Endothelial cell of umbilical vein (primary cell): ENCODE measurements at regions not wholly inside any gene's neighbourhood (a gene's known extent, or its start where the extent isn't known, plus 50 kb on each side); places are given as distances from the start of the nearest gene placed in this dataset.
A peak's percentile ranks its signal among the peaks of the same experiment; 100 is the strongest.

Source experiments
- BruUV-seq: library from RNA; stranded (reverse); fragments of 400-500 nt; replicated peaks from 2 replicates; lab custom pipeline; 2021; lab: Mats Ljungman, UMichigan
- CTCF ChIA-PET: fragments of 300-600, 350-600 bp; sonication (Branson Sonifier 250); formaldehyde crosslinking; loops from one replicate; lab custom pipeline; 2021; ENCODE audit warnings: antibody characterized with exemption, inconsistent platforms; lab: Charles Lee
- POLR2A ChIA-PET: fragments of 300-600, 350-600 bp; sonication (Branson Sonifier 250); formaldehyde crosslinking; loops from one replicate; lab custom pipeline; 2021; ENCODE audit warnings: antibody characterized with exemption, inconsistent platforms; lab: Charles Lee
- DNase-seq: peaks from one replicate; pipeline ENCODE4 v3.0.0-alpha.2; 2011; ENCODE audit warnings: low read depth, low spot score
- FAIRE-seq: peaks from 2 replicates; lab custom pipeline; 2011; peaks lifted over from hg19 to GRCh38; lab: Jason Lieb, UNC
- H2AFZ ChIP-seq: 2 replicates; pipeline ENCODE4 v1.6.0; 2012; ENCODE audit warnings: low read depth, low read length, control low read depth, inconsistent platforms
- H3K27ac ChIP-seq: 2 replicates; pipeline ENCODE4 v1.5.1; 2011; ENCODE audit warnings: low read depth, mild to moderate bottlenecking, control low read depth, low read length, moderate library complexity; ENCODE audit not compliant: insufficient read depth
- H3K27me3 ChIP-seq, 2 experiments: 2 replicates each; pipeline versions ENCODE4 v1.6.0 to v1.6.1; 2011; ENCODE audit warnings: low read length in 2 of 2, mixed read lengths in 1 of 2; ENCODE audit not compliant: control insufficient read depth in 2 of 2, insufficient read depth in 2 of 2
- H3K36me3 ChIP-seq, 2 experiments: 2 replicates in 1 of 2; 3 replicates in 1 of 2; pipeline ENCODE4 v1.5.1; 2011; ENCODE audit warnings: low read length in 2 of 2, mild to moderate bottlenecking in 1 of 2, moderate library complexity in 1 of 2; ENCODE audit not compliant: control insufficient read depth in 2 of 2, insufficient read depth in 2 of 2; ENCODE audit errors: extremely low read depth in 1 of 2
- H3K4me1 ChIP-seq: 3 replicates; pipeline ENCODE4 v1.5.1; 2011; ENCODE audit warnings: mild to moderate bottlenecking, low read length; ENCODE audit not compliant: control insufficient read depth, insufficient read depth; ENCODE audit errors: extremely low read depth
- H3K4me2 ChIP-seq: 2 replicates; pipeline ENCODE4 v1.6.1; 2011; ENCODE audit warnings: low read length, control low read depth, mixed read lengths; ENCODE audit not compliant: insufficient read depth
- H3K4me3 ChIP-seq, 3 experiments: fragments of 200-600 bp in 1 of 3; sonication (generic), shearing (Covaris generic) in 1 of 3; replicated peaks in 1 of 3; 2 replicates each; pipeline ENCODE4 v1.5.1; 2011 to 2016; ENCODE audit warnings: control low read depth in 3 of 3, low read length in 3 of 3, mild to moderate bottlenecking in 2 of 3, inconsistent platforms in 1 of 3, low read depth in 1 of 3, moderate library complexity in 1 of 3; ENCODE audit not compliant: insufficient read depth in 1 of 3
- H3K79me2 ChIP-seq: 2 replicates; pipeline ENCODE4 v1.6.0; 2012; ENCODE audit warnings: low read length, inconsistent platforms; ENCODE audit not compliant: control insufficient read depth, insufficient read depth
- H3K9ac ChIP-seq: replicated peaks from 2 replicates; pipeline ENCODE3; 2011; ENCODE audit warnings: low read length, control low read depth; ENCODE audit not compliant: insufficient read depth; ENCODE audit errors: extremely low read depth
- H3K9me1 ChIP-seq: replicated peaks from 3 replicates; pipeline ENCODE4 v1.6.0; 2011; ENCODE audit warnings: mild to moderate bottlenecking, low read length; ENCODE audit not compliant: control insufficient read depth, insufficient read depth; ENCODE audit errors: extremely low read depth
- H3K9me3 ChIP-seq: replicated peaks from 2 replicates; pipeline ENCODE4 v1.5.1; 2012; ENCODE audit warnings: low read length, inconsistent platforms; ENCODE audit not compliant: control insufficient read depth, insufficient read depth
- H4K20me1 ChIP-seq: replicated peaks from 2 replicates; pipeline ENCODE3; 2011; ENCODE audit warnings: mild to moderate bottlenecking, low read length; ENCODE audit not compliant: control insufficient read depth, insufficient read depth; ENCODE audit errors: extremely low read depth
- EZH2 ChIP-seq: IDR thresholded peaks from 2 replicates; pipeline ENCODE4 v1.6.1; 2012; ENCODE audit warnings: borderline replicate concordance, low read depth, mild to moderate bottlenecking, moderate library complexity, low read length, inconsistent platforms; ENCODE audit not compliant: severe bottlenecking
- FOS ChIP-seq: IDR thresholded peaks from 2 replicates; pipeline ENCODE4 v1.6.1; 2011; ENCODE audit warnings: mild to moderate bottlenecking, low read length, moderate library complexity, borderline replicate concordance; ENCODE audit not compliant: insufficient read depth
- GATA2 ChIP-seq: IDR thresholded peaks from 2 replicates; pipeline ENCODE4 v1.7.0; 2011; ENCODE audit warnings: low read depth, mild to moderate bottlenecking, moderate library complexity, mixed read lengths, low read length; ENCODE audit not compliant: insufficient read length, insufficient read depth
- JUN ChIP-seq: IDR thresholded peaks from 2 replicates; pipeline ENCODE4 v1.6.1; 2011; ENCODE audit warnings: borderline replicate concordance, low read depth; ENCODE audit not compliant: insufficient read length, insufficient read depth
- MYC ChIP-seq: IDR thresholded peaks from one replicate; pipeline ENCODE4 v1.6.1; 2011; ENCODE audit warnings: mild to moderate bottlenecking, low read depth, low read length
- POLR2A ChIP-seq: IDR thresholded peaks from 2 replicates; pipeline ENCODE4 v1.6.1; 2012; ENCODE audit warnings: low read depth, mild to moderate bottlenecking, control low read depth, low read length
- POLR2AphosphoS5 ChIP-seq: IDR thresholded peaks from 2 replicates; pipeline ENCODE4 v1.6.1; 2012; ENCODE audit warnings: low read depth, mild to moderate bottlenecking, control low read depth, low read length, moderate library complexity; ENCODE audit not compliant: insufficient read depth
- dilution Hi-C: fragments of 300-500 bp; cut with MboI; formaldehyde crosslinking; loops from one replicate; pipeline ENCODE4 v1.15.0; 2019; ENCODE audit warnings: low sequenced_read_pairs; ENCODE audit not compliant: extremely low pct_ligation_motif_present
- intact Hi-C: fragments of 100-400 bp; cut with micrococcal nuclease; formaldehyde crosslinking; loops from one replicate; pipeline ENCODE4 v1.10.0; 2022
- TF ChIP-seq, protein P1 (sequence below): IDR thresholded peaks from 2 replicates; pipeline ENCODE4 v1.6.1; 2011; ENCODE audit not compliant: insufficient read depth, insufficient read length
- TF ChIP-seq, protein P2 (sequence below), 2 donors: IDR thresholded peaks; 1 replicate in 1 of 2; 2 replicates in 1 of 2; pipeline ENCODE4 v1.5.1; 2011; ENCODE audit warnings: low read length in 2 of 2, mild to moderate bottlenecking in 2 of 2, moderate library complexity in 2 of 2, control low read depth in 1 of 2, inconsistent platforms in 1 of 2, low read depth in 1 of 2; ENCODE audit not compliant: insufficient read depth in 1 of 2; ENCODE audit errors: extremely low read depth in 1 of 2

- no peak for FAIRE-seq
- Histone ChIP-seq H3K4me3 (no peak overlapping the region), H3K27ac (no peak overlapping the region), H2AFZ (no peak overlapping the region), H3K79me2 (no peaks in the 10 kb centered on the region), H3K4me1 (peaks cover 37% of the 10 kb centered on the region), H4K20me1 (no peaks in the 10 kb centered on the region), H3K9me1 (no peaks in the 10 kb centered on the region), H3K9me3 (no peaks in the 10 kb centered on the region), H3K36me3 (no peaks in the 10 kb centered on the region), H3K4me2 (no peak overlapping the region), H3K9ac (no peak overlapping the region), H3K27me3 (no peaks in the 10 kb centered on the region)
- no peak for TF ChIP-seq JUN
- no peak for TF ChIP-seq GATA2
- no peak for TF ChIP-seq MYC
- ChIA-PET CTCF (interaction anchor here (0.9 kb wide), 1 partner anchor 55 kb away, joined by 3 read pairs; no protein-coding TSS in a partner anchor), POLR2A (interaction anchor here (0.6 kb wide), 1 partner anchor 70 kb away, joined by 4 read pairs; no protein-coding TSS in a partner anchor)
- BruUV-seq, result no TSS peak
- DNase-seq, result peak; percentile 24
- intact Hi-C loops, result no loop called here
- dilution Hi-C loops, result no loop called here
Observed at GRCh38 chr1:67616394-67616985, 68.5 kb upstream of the GADD45A start.

DNA sequence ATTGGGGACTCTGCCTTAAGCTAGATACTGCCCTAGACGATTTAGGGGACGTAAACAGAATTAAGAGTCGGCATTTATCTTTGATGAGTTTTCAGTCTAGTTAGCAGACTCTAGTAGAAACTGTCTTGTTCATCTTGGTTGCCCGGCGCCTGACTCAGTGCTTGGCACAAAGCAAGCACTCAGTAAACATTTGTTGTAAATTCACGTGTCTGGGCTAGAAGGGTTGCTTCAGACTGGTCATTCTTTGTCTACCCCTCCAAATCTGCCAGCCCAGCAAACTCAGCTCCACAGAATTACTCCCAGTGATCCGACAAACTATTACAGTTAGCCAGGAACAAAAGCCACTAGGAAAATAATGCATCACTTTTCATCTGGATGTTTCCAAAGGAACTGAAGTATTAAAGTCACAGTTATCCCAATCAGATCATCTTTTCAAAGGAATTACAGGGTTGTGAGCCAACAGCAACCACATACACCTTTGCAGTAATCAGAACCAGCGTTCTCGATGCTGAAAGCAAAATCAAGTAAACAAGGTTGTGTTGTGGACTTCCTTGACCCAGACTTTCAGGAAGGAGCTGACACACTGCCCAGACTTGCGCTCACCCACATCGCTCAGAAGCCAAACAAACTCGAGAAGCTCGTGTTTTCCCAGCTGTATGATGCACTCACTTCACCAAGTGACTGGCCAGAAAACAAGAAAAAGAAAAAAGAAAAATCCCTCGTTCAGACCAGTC is 66.5 kb upstream of the GADD45A start:
- peak overlapping the region; percentile 65 for H3K4me2 ChIP-seq
- DNase-seq (peak; percentile 99), FAIRE-seq (peak; percentile 96)
- BruUV-seq, result TSS peak; percentile 99
- ChIA-PET POLR2A (interaction anchor here (0.6 to 1.7 kb wide), 7 partner anchors 9 to 68 kb away, joined by 3 to 16 read pairs (median 3); partner anchors contain the start of gene GADD45A), CTCF (interaction anchor here (0.6 to 1.7 kb wide), 15 partner anchors 9 to 142 kb away, joined by 3 to 14 read pairs (median 5); partner anchors contain the start of gene GADD45A)
- no peaks in the 10 kb centered on the region for H3K9me3 ChIP-seq
- no peaks in the 10 kb centered on the region for H3K79me2 ChIP-seq
- dilution Hi-C loops, result no loop called here
- H3K4me1 ChIP-seq, result peaks cover 24% of the 10 kb centered on the region
- H3K9me1 ChIP-seq, result no peaks in the 10 kb centered on the region
- H2AFZ ChIP-seq, result peak overlapping the region; percentile 24
- TF ChIP-seq, protein P1, sequence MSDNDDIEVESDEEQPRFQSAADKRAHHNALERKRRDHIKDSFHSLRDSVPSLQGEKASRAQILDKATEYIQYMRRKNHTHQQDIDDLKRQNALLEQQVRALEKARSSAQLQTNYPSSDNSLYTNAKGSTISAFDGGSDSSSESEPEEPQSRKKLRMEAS, result no peak
- TF ChIP-seq EZH2 (no peak), FOS (peak; percentile 80), POLR2A (peak; percentile 41), JUN (peak; percentile 74), GATA2 (peak; percentile 59), MYC (no peak), POLR2AphosphoS5 (peak; percentile 89)
- TF ChIP-seq, protein P2, sequence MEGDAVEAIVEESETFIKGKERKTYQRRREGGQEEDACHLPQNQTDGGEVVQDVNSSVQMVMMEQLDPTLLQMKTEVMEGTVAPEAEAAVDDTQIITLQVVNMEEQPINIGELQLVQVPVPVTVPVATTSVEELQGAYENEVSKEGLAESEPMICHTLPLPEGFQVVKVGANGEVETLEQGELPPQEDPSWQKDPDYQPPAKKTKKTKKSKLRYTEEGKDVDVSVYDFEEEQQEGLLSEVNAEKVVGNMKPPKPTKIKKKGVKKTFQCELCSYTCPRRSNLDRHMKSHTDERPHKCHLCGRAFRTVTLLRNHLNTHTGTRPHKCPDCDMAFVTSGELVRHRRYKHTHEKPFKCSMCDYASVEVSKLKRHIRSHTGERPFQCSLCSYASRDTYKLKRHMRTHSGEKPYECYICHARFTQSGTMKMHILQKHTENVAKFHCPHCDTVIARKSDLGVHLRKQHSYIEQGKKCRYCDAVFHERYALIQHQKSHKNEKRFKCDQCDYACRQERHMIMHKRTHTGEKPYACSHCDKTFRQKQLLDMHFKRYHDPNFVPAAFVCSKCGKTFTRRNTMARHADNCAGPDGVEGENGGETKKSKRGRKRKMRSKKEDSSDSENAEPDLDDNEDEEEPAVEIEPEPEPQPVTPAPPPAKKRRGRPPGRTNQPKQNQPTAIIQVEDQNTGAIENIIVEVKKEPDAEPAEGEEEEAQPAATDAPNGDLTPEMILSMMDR (IDR thresholded peaks at IDR 0.05; ENCODE audit: extremely low read depth in 1 of 2, insufficient read depth in 1 of 2, low read depth in 1 of 2, low read length in 2 of 2), result no peak
- no peaks in the 10 kb centered on the region for H3K36me3 ChIP-seq
- H4K20me1 ChIP-seq, result no peaks in the 10 kb centered on the region
- H3K27ac ChIP-seq, result peak overlapping the region; percentile 92
- H3K27me3 ChIP-seq, result no peaks in the 10 kb centered on the region
- intact Hi-C loops, result loop anchor here (1.0 to 2.0 kb wide), 5 partner anchors 8 to 134 kb away; no protein-coding TSS in a partner anchor
- peak overlapping the region; percentile 62 for H3K9ac ChIP-seq
- H3K4me3 ChIP-seq, result no peak overlapping the region
